OCI-LY1 (cell line): ENCODE measurements at regions not wholly inside any gene's neighbourhood (a gene's known extent, or its start where the extent isn't known, plus 50 kb on each side); places are given as distances from the start of the nearest gene placed in this dataset.

ENCODE experiments used
- EZH2 ChIP-seq: fragments of 200-600 bp; sonication (generic), shearing (Covaris generic); IDR thresholded peaks from 2 replicates; pipeline ENCODE4 v1.8.0; 2017; ENCODE audit warnings: borderline replicate concordance, mixed run types, mild to moderate bottlenecking, antibody characterized with exemption, low read length, moderate library complexity, mixed read lengths
- TF ChIP-seq, protein P1 (sequence below): fragments of 200-600 bp; sonication (generic), shearing (Covaris generic); IDR thresholded peaks from 2 replicates; pipeline ENCODE4 v1.5.1; 2017; ENCODE audit warnings: mild to moderate bottlenecking, antibody characterized with exemption, low read length, moderate library complexity, mixed read lengths

DNA sequence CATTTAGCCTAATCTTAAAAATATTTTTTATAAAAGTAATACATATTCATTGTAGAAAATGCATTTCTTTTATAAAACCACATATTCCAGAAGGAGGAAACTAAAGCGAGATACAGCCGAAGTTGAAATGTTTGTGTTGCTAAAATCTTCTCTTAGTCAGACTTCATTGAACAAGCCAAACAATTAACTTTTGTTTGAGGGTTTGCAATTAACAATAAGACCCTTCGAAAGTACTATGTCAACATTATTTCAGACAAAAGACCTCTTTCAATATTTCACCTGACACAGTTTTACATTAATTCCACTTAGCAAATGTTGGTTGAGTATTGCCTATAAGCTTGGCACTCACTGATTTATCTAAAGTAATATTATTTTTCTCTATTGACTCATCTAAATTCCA, 354.0 kb upstream of the ADAMTS5 start:
- TF ChIP-seq, protein P1, sequence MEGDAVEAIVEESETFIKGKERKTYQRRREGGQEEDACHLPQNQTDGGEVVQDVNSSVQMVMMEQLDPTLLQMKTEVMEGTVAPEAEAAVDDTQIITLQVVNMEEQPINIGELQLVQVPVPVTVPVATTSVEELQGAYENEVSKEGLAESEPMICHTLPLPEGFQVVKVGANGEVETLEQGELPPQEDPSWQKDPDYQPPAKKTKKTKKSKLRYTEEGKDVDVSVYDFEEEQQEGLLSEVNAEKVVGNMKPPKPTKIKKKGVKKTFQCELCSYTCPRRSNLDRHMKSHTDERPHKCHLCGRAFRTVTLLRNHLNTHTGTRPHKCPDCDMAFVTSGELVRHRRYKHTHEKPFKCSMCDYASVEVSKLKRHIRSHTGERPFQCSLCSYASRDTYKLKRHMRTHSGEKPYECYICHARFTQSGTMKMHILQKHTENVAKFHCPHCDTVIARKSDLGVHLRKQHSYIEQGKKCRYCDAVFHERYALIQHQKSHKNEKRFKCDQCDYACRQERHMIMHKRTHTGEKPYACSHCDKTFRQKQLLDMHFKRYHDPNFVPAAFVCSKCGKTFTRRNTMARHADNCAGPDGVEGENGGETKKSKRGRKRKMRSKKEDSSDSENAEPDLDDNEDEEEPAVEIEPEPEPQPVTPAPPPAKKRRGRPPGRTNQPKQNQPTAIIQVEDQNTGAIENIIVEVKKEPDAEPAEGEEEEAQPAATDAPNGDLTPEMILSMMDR, result no peak
- TF ChIP-seq EZH2, result no peak
